ENCODE measurements at regions not wholly inside any gene's neighbourhood (a gene's known extent, or its start where the extent isn't known, plus 50 kb on each side); places are given as distances from the start of the nearest gene placed in this dataset.

DNA sequence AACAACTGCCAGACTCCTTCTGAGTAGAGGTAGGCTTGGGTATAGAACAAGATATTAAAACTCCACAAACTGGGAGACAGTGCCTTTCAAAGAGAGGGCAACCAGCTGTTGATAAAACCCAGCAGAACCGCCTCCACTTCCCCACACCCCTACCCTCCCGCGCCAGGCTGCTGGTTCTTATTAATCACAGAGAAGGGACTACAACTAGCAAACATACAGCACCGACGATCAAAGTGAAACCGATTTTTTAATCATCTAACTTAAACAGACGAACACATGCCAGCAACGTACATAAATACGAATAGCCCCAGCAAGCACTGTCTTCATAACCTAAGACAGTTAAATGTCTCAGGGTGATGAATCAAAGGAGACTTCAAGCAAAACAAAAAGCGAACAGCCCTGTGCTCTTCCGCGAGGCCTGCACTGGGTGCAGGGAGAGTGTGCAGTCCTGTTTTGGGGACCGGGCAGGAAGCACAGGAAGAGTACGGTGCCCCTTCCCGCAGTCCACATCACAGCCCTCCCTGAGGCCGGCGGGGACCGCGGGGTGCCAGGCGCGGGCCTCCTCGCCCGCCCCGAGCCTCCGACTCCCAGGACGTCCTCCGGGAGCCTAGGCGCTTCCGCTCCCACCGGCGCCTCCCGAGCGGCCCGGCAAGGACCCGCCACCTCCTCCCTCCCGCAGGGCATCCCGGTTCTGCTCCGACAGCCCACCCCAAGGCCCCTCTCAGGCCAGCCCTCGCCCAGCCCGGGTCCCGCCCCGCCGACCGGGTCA is 75.1 kb upstream of the VGLL4 start:
- H3K27ac ChIP-seq = peak overlapping the region; percentile 65 to 82 (median 78)
- ATAC-seq (peak; percentile 44 to 45), DNase-seq (peak in 1 of 2 donors; percentile 17)
- H3K9me3 ChIP-seq = no peaks in the 10 kb centered on the region
- H3K4me3 ChIP-seq = peak overlapping the region; percentile 62 to 95 (median 76)
- TF ChIP-seq, protein P1, sequence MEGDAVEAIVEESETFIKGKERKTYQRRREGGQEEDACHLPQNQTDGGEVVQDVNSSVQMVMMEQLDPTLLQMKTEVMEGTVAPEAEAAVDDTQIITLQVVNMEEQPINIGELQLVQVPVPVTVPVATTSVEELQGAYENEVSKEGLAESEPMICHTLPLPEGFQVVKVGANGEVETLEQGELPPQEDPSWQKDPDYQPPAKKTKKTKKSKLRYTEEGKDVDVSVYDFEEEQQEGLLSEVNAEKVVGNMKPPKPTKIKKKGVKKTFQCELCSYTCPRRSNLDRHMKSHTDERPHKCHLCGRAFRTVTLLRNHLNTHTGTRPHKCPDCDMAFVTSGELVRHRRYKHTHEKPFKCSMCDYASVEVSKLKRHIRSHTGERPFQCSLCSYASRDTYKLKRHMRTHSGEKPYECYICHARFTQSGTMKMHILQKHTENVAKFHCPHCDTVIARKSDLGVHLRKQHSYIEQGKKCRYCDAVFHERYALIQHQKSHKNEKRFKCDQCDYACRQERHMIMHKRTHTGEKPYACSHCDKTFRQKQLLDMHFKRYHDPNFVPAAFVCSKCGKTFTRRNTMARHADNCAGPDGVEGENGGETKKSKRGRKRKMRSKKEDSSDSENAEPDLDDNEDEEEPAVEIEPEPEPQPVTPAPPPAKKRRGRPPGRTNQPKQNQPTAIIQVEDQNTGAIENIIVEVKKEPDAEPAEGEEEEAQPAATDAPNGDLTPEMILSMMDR (IDR thresholded peaks at IDR 0.05 in 4 of 5, conservative IDR thresholded peaks at IDR 0.05 in 1 of 5) = no peak
- no peak for TF ChIP-seq POLR2A (IDR thresholded peaks at IDR 0.05)
- H3K36me3 ChIP-seq = no peaks in the 10 kb centered on the region
- H3K27me3 ChIP-seq = no peaks in the 10 kb centered on the region
- peaks cover 7 to 10% of the 10 kb centered on the region in 2 donors for H3K4me1 ChIP-seq
- intact Hi-C loops (cut with DNase I; ENCODE audit: low total_unique reads) = loop anchor here (5.0 kb wide), 1 partner anchor 337 kb away; no protein-coding TSS in a partner anchor
- in situ Hi-C loops (cut with MboI; ENCODE audit: low sequenced_read_pairs in 4 of 4) = no loop called here

DNA sequence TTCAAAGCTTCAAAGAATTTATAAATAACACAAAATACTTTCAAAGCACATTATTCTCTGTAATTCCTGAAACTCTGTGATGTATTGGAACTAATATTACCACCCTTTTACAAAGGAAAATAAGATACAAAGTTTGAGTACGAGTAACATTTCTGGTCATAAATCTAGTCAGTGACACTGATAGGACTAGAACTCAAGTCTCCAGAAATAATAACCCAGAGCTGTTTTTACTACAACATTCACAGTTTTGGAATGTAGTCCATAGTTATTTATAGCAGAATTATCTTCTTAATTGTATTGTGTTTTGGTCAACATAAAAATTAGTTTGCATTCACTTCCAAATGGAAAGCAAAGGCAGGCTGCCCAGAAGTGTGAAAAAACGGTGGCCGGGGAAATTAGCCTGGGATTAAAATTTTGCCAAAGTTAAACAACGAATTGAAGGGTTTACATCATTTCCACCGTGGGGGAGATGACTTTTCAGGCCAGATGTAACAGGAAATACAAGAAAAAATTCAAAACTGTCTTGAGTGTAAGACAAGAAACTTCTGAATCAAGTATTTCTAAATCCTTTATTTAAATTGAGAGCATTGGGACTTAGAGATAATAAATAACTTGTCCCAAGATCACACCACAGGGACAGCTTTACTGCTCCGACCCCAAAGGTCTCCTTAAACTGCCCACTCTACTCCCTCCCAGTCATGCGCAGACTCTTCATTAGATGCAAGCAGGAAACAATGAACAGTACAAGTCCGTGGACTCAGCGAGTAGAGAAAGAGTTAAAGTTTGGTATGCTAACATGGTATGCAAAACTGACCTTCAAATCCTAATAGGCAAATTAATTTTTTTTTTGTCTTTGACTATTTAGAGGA is 74.3 kb upstream of the VGLL4 start:
- no peak for DNase-seq
- H3K27ac ChIP-seq = peak overlapping the region; percentile 65 to 82 (median 78)
- no peak for ATAC-seq
- H3K4me3 ChIP-seq = peak overlapping the region; percentile 62 to 95 (median 76)
- no peaks in the 10 kb centered on the region for H3K9me3 ChIP-seq
- no peaks in the 10 kb centered on the region for H3K27me3 ChIP-seq
- no peaks in the 10 kb centered on the region for H3K36me3 ChIP-seq
- intact Hi-C loops (cut with DNase I; ENCODE audit: low total_unique reads) (loop anchor here (5.0 kb wide), 1 partner anchor 336 kb away; no protein-coding TSS in a partner anchor), in situ Hi-C loops (cut with MboI; ENCODE audit: low sequenced_read_pairs in 4 of 4) (no loop called here)
- no peak for TF ChIP-seq POLR2A (IDR thresholded peaks at IDR 0.05)
- TF ChIP-seq, protein P1 (IDR thresholded peaks at IDR 0.05 in 4 of 5, conservative IDR thresholded peaks at IDR 0.05 in 1 of 5) = no peak
- peaks cover 7 to 10% of the 10 kb centered on the region in 2 donors for H3K4me1 ChIP-seq

- H3K27me3 ChIP-seq = no peaks in the 10 kb centered on the region
- no peak for ATAC-seq
- peak overlapping the region; percentile 65 to 82 (median 78) for H3K27ac ChIP-seq
- in situ Hi-C loops (cut with MboI; ENCODE audit: low sequenced_read_pairs in 4 of 4) (no loop called here), intact Hi-C loops (cut with DNase I; ENCODE audit: low total_unique reads) (loop anchor here (5.0 kb wide), 1 partner anchor 335 kb away; no protein-coding TSS in a partner anchor)
- peaks cover 7 to 10% of the 10 kb centered on the region in 2 donors for H3K4me1 ChIP-seq
- H3K4me3 ChIP-seq = peak overlapping the region in 2 of 4 donors; percentile 6 to 74
- no peaks in the 10 kb centered on the region for H3K36me3 ChIP-seq
- TF ChIP-seq POLR2A (IDR thresholded peaks at IDR 0.05) = no peak
- no peak for DNase-seq
- H3K9me3 ChIP-seq = no peaks in the 10 kb centered on the region
Measured at GRCh38 chr3:11717301-11717700, 73.6 kb upstream of the VGLL4 start.

- Histone ChIP-seq H3K27ac (peak overlapping the region in 3 of 4 donors; percentile 65 to 80 (median 77)), H3K4me3 (peak overlapping the region in 1 of 4 donors; percentile 6), H3K4me1 (peaks cover 7 to 10% of the 10 kb centered on the region in 2 donors), H3K36me3 (no peaks in the 10 kb centered on the region), H3K9me3 (no peaks in the 10 kb centered on the region), H3K27me3 (no peaks in the 10 kb centered on the region)
- ATAC-seq (no peak), DNase-seq (no peak)
- intact Hi-C loops (cut with DNase I; ENCODE audit: low total_unique reads) = loop anchor here (5.0 kb wide), 1 partner anchor 334 kb away; no protein-coding TSS in a partner anchor
- in situ Hi-C loops (cut with MboI; ENCODE audit: low sequenced_read_pairs in 4 of 4) = no loop called here
- TF ChIP-seq, protein P1 (IDR thresholded peaks at IDR 0.05 in 4 of 5, conservative IDR thresholded peaks at IDR 0.05 in 1 of 5) = no peak
- TF ChIP-seq POLR2A (IDR thresholded peaks at IDR 0.05) = no peak
Measured at GRCh38 chr3:11716573-11717290, 73.0 kb upstream of the VGLL4 start.
